DND-41 (cell line): ENCODE measurements at regions not wholly inside any gene's neighbourhood (a gene's known extent, or its start where the extent isn't known, plus 50 kb on each side); places are given as distances from the start of the nearest gene placed in this dataset.

Experiments
- ATAC-seq: fragments of 200-7000 bp; cut with Tn5 transposase; 3 replicates; pipeline ENCODE4 v1.9.1; 2021; ENCODE audit warnings: low read depth; ENCODE audit not compliant: insufficient read depth
- DNase-seq: peaks from one replicate; pipeline ENCODE4 v3.0.0-alpha.2; 2020
- H2AFZ ChIP-seq: 2 replicates; pipeline ENCODE4 v1.6.0; 2012; ENCODE audit warnings: low read depth, low read length
- H3K27ac ChIP-seq: 2 replicates; pipeline ENCODE4 v1.5.1; 2012; ENCODE audit warnings: low read length, inconsistent platforms
- H3K27me3 ChIP-seq: fragments of 200-600 bp; sonication (generic); 2 replicates; pipeline ENCODE4 v1.6.0; 2012; ENCODE audit warnings: low read length, mild to moderate bottlenecking, inconsistent platforms; ENCODE audit not compliant: insufficient read depth, poor library complexity
- H3K36me3 ChIP-seq: 2 replicates; pipeline ENCODE4 v1.5.1; 2012; ENCODE audit warnings: low read length, inconsistent platforms; ENCODE audit not compliant: insufficient read depth
- H3K4me1 ChIP-seq: 2 replicates; pipeline ENCODE4 v1.5.1; 2012; ENCODE audit warnings: mild to moderate bottlenecking, low read length; ENCODE audit not compliant: insufficient read depth
- H3K4me2 ChIP-seq: 2 replicates; pipeline ENCODE4 v1.6.0; 2012; ENCODE audit warnings: mild to moderate bottlenecking, moderate library complexity, low read length, inconsistent platforms; ENCODE audit not compliant: insufficient read depth
- H3K4me3 ChIP-seq, 2 experiments: fragments of 200-600 bp in 1 of 2; shearing (Covaris generic) in 1 of 2; 2 replicates each; pipeline ENCODE4 v1.5.1; 2012 to 2016; ENCODE audit warnings: inconsistent platforms in 2 of 2, low read length in 2 of 2, mild to moderate bottlenecking in 2 of 2, low read depth in 1 of 2, moderate library complexity in 1 of 2
- H3K79me2 ChIP-seq: 2 replicates; pipeline ENCODE4 v1.6.0; 2012; ENCODE audit warnings: low read length, inconsistent platforms; ENCODE audit not compliant: insufficient read depth
- H3K9ac ChIP-seq: 2 replicates; pipeline ENCODE4 v1.6.0; 2012; ENCODE audit warnings: low read depth, mild to moderate bottlenecking, inconsistent platforms, low read length, moderate library complexity
- H3K9me3 ChIP-seq: 2 replicates; pipeline ENCODE4 v1.5.1; 2012; ENCODE audit warnings: low read length, moderate library complexity, mild to moderate bottlenecking, inconsistent platforms; ENCODE audit not compliant: insufficient read depth, severe bottlenecking
- H4K20me1 ChIP-seq: 2 replicates; pipeline ENCODE4 v1.6.0; 2012; ENCODE audit warnings: low read length; ENCODE audit not compliant: insufficient read depth
- EZH2 ChIP-seq: IDR thresholded peaks from 3 replicates; pipeline ENCODE4 v1.6.1; 2012; ENCODE audit warnings: borderline replicate concordance, low read depth, mild to moderate bottlenecking, moderate library complexity, low read length, inconsistent platforms; ENCODE audit not compliant: severe bottlenecking
- TF ChIP-seq, protein P1 (sequence below): IDR thresholded peaks from 2 replicates; pipeline ENCODE4 v1.5.1; 2012; ENCODE audit warnings: borderline replicate concordance, low read length, moderate library complexity, mild to moderate bottlenecking; ENCODE audit not compliant: poor library complexity, severe bottlenecking; ENCODE audit errors: extremely low read depth

DNA sequence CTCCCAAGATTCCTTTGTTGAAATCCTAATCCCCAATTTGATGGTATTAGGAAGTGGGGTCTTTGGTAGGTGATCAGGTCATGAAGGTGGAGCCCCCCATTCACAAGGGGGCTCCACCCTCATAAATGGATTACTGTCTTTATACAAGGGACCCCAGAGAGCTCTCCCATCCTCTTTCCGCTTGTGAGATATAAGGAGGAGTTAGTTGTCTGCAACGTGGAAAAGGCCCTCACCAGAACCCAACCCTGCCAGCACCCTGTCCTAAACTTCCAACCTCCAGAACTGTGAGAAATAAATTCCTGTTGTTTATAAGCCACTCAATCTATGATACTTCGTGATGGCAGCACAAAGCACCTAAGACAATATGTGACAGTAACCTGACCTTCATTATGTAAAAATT, 684.1 kb upstream of the HS6ST1 start:
- H3K9me3 ChIP-seq: no peaks in the 10 kb centered on the region
- no peak overlapping the region for H3K27ac ChIP-seq
- DNase-seq (no peak), ATAC-seq (no peak)
- no peaks in the 10 kb centered on the region for H3K79me2 ChIP-seq
- H3K4me2 ChIP-seq: no peak overlapping the region
- no peak overlapping the region for H3K4me3 ChIP-seq
- no peak overlapping the region for H2AFZ ChIP-seq
- no peaks in the 10 kb centered on the region for H4K20me1 ChIP-seq
- no peaks in the 10 kb centered on the region for H3K36me3 ChIP-seq
- peaks cover 8% of the 10 kb centered on the region for H3K27me3 ChIP-seq
- TF ChIP-seq, protein P1, sequence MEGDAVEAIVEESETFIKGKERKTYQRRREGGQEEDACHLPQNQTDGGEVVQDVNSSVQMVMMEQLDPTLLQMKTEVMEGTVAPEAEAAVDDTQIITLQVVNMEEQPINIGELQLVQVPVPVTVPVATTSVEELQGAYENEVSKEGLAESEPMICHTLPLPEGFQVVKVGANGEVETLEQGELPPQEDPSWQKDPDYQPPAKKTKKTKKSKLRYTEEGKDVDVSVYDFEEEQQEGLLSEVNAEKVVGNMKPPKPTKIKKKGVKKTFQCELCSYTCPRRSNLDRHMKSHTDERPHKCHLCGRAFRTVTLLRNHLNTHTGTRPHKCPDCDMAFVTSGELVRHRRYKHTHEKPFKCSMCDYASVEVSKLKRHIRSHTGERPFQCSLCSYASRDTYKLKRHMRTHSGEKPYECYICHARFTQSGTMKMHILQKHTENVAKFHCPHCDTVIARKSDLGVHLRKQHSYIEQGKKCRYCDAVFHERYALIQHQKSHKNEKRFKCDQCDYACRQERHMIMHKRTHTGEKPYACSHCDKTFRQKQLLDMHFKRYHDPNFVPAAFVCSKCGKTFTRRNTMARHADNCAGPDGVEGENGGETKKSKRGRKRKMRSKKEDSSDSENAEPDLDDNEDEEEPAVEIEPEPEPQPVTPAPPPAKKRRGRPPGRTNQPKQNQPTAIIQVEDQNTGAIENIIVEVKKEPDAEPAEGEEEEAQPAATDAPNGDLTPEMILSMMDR: no peak
- TF ChIP-seq EZH2: no peak
- no peaks in the 10 kb centered on the region for H3K4me1 ChIP-seq
- H3K9ac ChIP-seq: no peak overlapping the region

DNA sequence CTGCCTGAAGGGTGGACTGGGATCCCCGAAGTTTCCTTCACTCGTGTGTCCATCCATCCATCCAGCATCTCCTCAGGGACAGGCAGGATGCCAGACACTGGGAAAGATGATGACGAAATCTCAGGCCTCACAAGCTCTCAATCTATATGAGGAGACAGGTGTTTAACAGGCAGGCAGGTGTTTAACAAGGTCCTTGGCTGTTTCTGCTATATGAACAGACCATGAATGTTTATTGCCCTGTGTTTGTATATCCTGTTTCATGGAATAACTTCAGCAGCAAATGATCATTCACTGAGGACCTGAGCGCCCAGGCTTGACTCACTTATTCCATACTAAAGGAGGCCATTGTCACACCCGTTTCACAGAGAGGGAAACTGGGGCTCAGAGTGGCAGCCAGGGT, 685.8 kb upstream of the HS6ST1 start:
- no peak overlapping the region for H3K4me3 ChIP-seq
- no peak for DNase-seq
- H3K4me1 ChIP-seq: no peaks in the 10 kb centered on the region

DNA sequence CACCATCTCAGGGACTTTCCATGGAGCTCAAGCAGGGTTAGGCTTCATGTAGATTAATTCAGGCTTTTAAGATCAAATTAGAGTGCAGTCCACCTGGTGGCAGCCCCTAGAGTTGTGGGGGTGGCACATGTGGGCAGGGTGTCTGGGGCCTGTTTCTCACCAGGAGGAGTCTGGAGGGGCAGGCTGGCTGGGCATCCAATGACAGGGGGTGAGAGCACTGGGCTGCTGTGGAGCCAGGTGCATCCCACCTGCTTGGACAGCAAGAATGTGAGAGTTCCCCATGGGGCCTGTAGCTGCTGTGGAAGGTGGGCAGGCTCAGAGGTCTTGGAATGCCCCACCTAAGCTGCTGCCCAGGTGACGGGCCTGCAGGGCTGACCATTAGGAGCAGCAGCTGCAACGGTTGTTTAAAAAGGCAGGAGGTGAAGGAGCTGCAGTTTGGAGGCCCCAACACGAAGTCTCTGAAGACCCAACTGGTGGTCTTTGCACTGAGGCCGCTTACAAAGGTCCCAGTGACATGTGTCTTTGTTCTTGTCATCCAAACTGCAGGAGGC, 686.3 kb upstream of the HS6ST1 start:
- TF ChIP-seq, protein P1: no peak
- no peak for TF ChIP-seq EZH2
- Histone ChIP-seq H2AFZ (no peak overlapping the region), H3K4me3 (no peak overlapping the region), H3K79me2 (no peaks in the 10 kb centered on the region), H3K4me1 (no peaks in the 10 kb centered on the region), H3K27ac (no peak overlapping the region), H3K9ac (no peak overlapping the region), H3K36me3 (no peaks in the 10 kb centered on the region), H4K20me1 (no peaks in the 10 kb centered on the region), H3K4me2 (no peak overlapping the region), H3K9me3 (no peaks in the 10 kb centered on the region), H3K27me3 (peaks cover 2% of the 10 kb centered on the region)
- ATAC-seq: no peak
- DNase-seq: no peak

More for the DNA sequence above, 685.8 kb upstream of the HS6ST1 start:
- Histone ChIP-seq H4K20me1 (no peaks in the 10 kb centered on the region), H3K27ac (no peak overlapping the region), H3K9me3 (no peaks in the 10 kb centered on the region), H3K4me2 (no peak overlapping the region), H3K9ac (no peak overlapping the region), H3K79me2 (no peaks in the 10 kb centered on the region), H2AFZ (no peak overlapping the region), H3K27me3 (peaks cover 2% of the 10 kb centered on the region), H3K36me3 (no peaks in the 10 kb centered on the region)
- ATAC-seq: no peak
- TF ChIP-seq, protein P1: no peak
